Natural killer cell (primary cell): ENCODE measurements at regions not wholly inside any gene's neighbourhood (a gene's known extent, or its start where the extent isn't known, plus 50 kb on each side); places are given as distances from the start of the nearest gene placed in this dataset.

Source experiments
- ATAC-seq, 3 donors: fragments of 150-1000 bp in 2 of 3; fragments of 200-7000 bp in 1 of 3; cut with Tn5 transposase; 1 replicate in 1 of 3; 2 replicates in 2 of 3; pipeline ENCODE4 v1.10.0; 2021; ENCODE audit warnings: mild to moderate bottlenecking in 2 of 3, moderate library complexity in 2 of 3
- DNase-seq, 2 donors: peaks; one replicate each; pipeline versions ENCODE4 v3.0.0 to v3.0.0-alpha.2; 2013 to 2021; ENCODE audit warnings: mixed read lengths in 1 of 2
- H3K27ac ChIP-seq: one replicate; pipeline ENCODE4 v1.5.1; 2013; ENCODE audit warnings: mild to moderate bottlenecking, low read length
- H3K27me3 ChIP-seq: one replicate; pipeline ENCODE4 v1.6.1; 2013; ENCODE audit warnings: low read length; ENCODE audit not compliant: control insufficient read depth, insufficient read depth
- H3K36me3 ChIP-seq: one replicate; pipeline ENCODE4 v1.6.1; 2013; ENCODE audit warnings: low read length; ENCODE audit not compliant: control insufficient read depth, insufficient read depth
- H3K4me1 ChIP-seq: one replicate; pipeline ENCODE4 v1.6.1; 2013; ENCODE audit warnings: low read length; ENCODE audit not compliant: control insufficient read depth, insufficient read depth
- H3K4me3 ChIP-seq: one replicate; pipeline ENCODE4 v1.5.1; 2013; ENCODE audit warnings: low read length
- H3K9me3 ChIP-seq: one replicate; pipeline ENCODE4 v1.6.1; 2013; ENCODE audit warnings: low read length; ENCODE audit not compliant: control insufficient read depth, insufficient read depth
- H3K27ac Mint-ChIP-seq, 2 donors: one replicate each; pipeline ENCODE4 v1.8.0; 2022; ENCODE audit warnings: mild to moderate bottlenecking in 2 of 2, mixed read lengths in 2 of 2, moderate library complexity in 1 of 2
- H3K27me3 Mint-ChIP-seq, 2 donors: one replicate each; pipeline ENCODE4 v1.8.0; 2022; ENCODE audit warnings: low read depth in 2 of 2, mixed read lengths in 2 of 2
- H3K36me3 Mint-ChIP-seq: one replicate; pipeline ENCODE4 v1.8.0; 2022; ENCODE audit warnings: mixed read lengths
- H3K4me1 Mint-ChIP-seq, 2 donors: one replicate each; pipeline ENCODE4 v1.8.0; 2022; ENCODE audit warnings: mixed read lengths in 2 of 2
- H3K4me3 Mint-ChIP-seq: one replicate; pipeline ENCODE4 v1.8.0; 2022; ENCODE audit warnings: mild to moderate bottlenecking, moderate library complexity, mixed read lengths
- H3K9me3 Mint-ChIP-seq, 2 donors: one replicate each; pipeline ENCODE4 v1.8.0; 2022; ENCODE audit warnings: mixed read lengths in 2 of 2
- CTCF ChIP-seq: fragments of 200-600 bp; IDR thresholded peaks from one replicate; pipeline ENCODE4 v1.8.0; 2022; ENCODE audit warnings: antibody characterized with exemption
- WGBS: methylation state at CpG from one replicate; pipeline ENCODE4 v1.1.7; 2013; ENCODE audit warnings: missing lambda C conversion rate; ENCODE audit not compliant: insufficient coverage; 5-methylcytosine and 5-hydroxymethylcytosine counted together
- intact Hi-C: fragments of 100-400 bp; cut with micrococcal nuclease; formaldehyde crosslinking; loops from one replicate; pipeline ENCODE4 v1.14.2; 2022

GRCh38 chr2:145771525-145771924, 1251.6 kb upstream of the ZEB2 start:
- Histone ChIP-seq H3K4me1 (no peaks in the 10 kb centered on the region), H3K27ac (no peak overlapping the region), H3K36me3 (no peaks in the 10 kb centered on the region), H3K27me3 (peaks cover 2% of the 10 kb centered on the region), H3K4me3 (no peak overlapping the region), H3K9me3 (no peaks in the 10 kb centered on the region)
- no peaks in the 10 kb centered on the region for H3K4me1 Mint-ChIP-seq
- no peak for ATAC-seq
- no peak overlapping the region for H3K4me3 Mint-ChIP-seq
- H3K27ac Mint-ChIP-seq = no peak overlapping the region
- no peaks in the 10 kb centered on the region for H3K9me3 Mint-ChIP-seq
- intact Hi-C loops = no loop called here
- no peak for DNase-seq
- TF ChIP-seq CTCF = no peak
- H3K27me3 Mint-ChIP-seq = no peaks in the 10 kb centered on the region
- H3K36me3 Mint-ChIP-seq = no peaks in the 10 kb centered on the region

GRCh38 chr2:145769011-145769716, 1249.2 kb upstream of the ZEB2 start:
- Histone ChIP-seq H3K27me3 (peaks cover 2% of the 10 kb centered on the region), H3K27ac (no peak overlapping the region), H3K9me3 (no peaks in the 10 kb centered on the region), H3K36me3 (no peaks in the 10 kb centered on the region), H3K4me1 (no peaks in the 10 kb centered on the region), H3K4me3 (no peak overlapping the region)
- intact Hi-C loops = no loop called here
- TF ChIP-seq CTCF = no peak
- WGBS = no CpG with 5 or more reads among the region's 5 CpGs
- Mint-ChIP-seq H3K27ac (no peak overlapping the region), H3K4me3 (no peak overlapping the region), H3K36me3 (no peaks in the 10 kb centered on the region), H3K9me3 (no peaks in the 10 kb centered on the region), H3K4me1 (no peaks in the 10 kb centered on the region), H3K27me3 (no peaks in the 10 kb centered on the region)
- ATAC-seq (no peak), DNase-seq (no peak)

- Mint-ChIP-seq H3K27me3 (no peaks in the 10 kb centered on the region), H3K27ac (no peak overlapping the region), H3K9me3 (no peaks in the 10 kb centered on the region), H3K36me3 (no peaks in the 10 kb centered on the region), H3K4me1 (no peaks in the 10 kb centered on the region), H3K4me3 (no peak overlapping the region)
- ATAC-seq = no peak
- Histone ChIP-seq H3K27ac (no peak overlapping the region), H3K4me3 (no peak overlapping the region), H3K36me3 (no peaks in the 10 kb centered on the region), H3K9me3 (no peaks in the 10 kb centered on the region), H3K4me1 (no peaks in the 10 kb centered on the region), H3K27me3 (no peaks in the 10 kb centered on the region)
- no peak for DNase-seq
- TF ChIP-seq CTCF = no peak
- intact Hi-C loops = no loop called here
- 89% methylated on average over 1 of the region's 1 CpG for WGBS
Observed at GRCh38 chr2:145765874-145766273, 1246.0 kb upstream of the ZEB2 start.

GRCh38 chr2:145764631-145765030, 1244.7 kb upstream of the ZEB2 start:
- no peak overlapping the region for H3K4me3 Mint-ChIP-seq
- no peaks in the 10 kb centered on the region for H3K9me3 Mint-ChIP-seq
- DNase-seq (no peak), ATAC-seq (no peak)
- Histone ChIP-seq H3K27ac (no peak overlapping the region), H3K27me3 (no peaks in the 10 kb centered on the region), H3K36me3 (no peaks in the 10 kb centered on the region), H3K4me1 (no peaks in the 10 kb centered on the region), H3K9me3 (no peaks in the 10 kb centered on the region), H3K4me3 (no peak overlapping the region)
- no peaks in the 10 kb centered on the region for H3K27me3 Mint-ChIP-seq
- no peaks in the 10 kb centered on the region for H3K36me3 Mint-ChIP-seq
- 94% methylated on average over 6 of the region's 6 CpGs for WGBS
- intact Hi-C loops = no loop called here
- H3K4me1 Mint-ChIP-seq = no peaks in the 10 kb centered on the region
- H3K27ac Mint-ChIP-seq = no peak overlapping the region
- no peak for TF ChIP-seq CTCF
